RWPE1 (cell line): ENCODE measurements at regions not wholly inside any gene's neighbourhood (a gene's known extent, or its start where the extent isn't known, plus 50 kb on each side); places are given as distances from the start of the nearest gene placed in this dataset.

Experiments
- CTCF ChIA-PET: fragments of 350-600 bp; sonication (Branson Sonifier 250); formaldehyde crosslinking; extraction: SDS; loops from one replicate; lab custom pipeline; 2021; lab: Yijun Ruan, JAX
- POLR2A ChIA-PET: fragments of 400-600 bp; formaldehyde crosslinking; extraction: SDS; loops from one replicate; lab custom pipeline; 2020; ENCODE audit warnings: antibody characterized with exemption; ENCODE audit not compliant: low non-redundant PET; lab: Yijun Ruan, JAX
- DNase-seq: peaks from one replicate; pipeline ENCODE4 v3.0.0; 2012; ENCODE audit warnings: low spot score
- H3K27ac ChIP-seq: fragments of 450-650 bp; 2 replicates; pipeline ENCODE4 v1.5.1; 2017
- CTCF ChIP-seq: fragments of 450-650 bp; conservative IDR thresholded peaks from 2 replicates; pipeline ENCODE4 v1.5.1; 2017; ENCODE audit warnings: low read depth, mild to moderate bottlenecking

DNA sequence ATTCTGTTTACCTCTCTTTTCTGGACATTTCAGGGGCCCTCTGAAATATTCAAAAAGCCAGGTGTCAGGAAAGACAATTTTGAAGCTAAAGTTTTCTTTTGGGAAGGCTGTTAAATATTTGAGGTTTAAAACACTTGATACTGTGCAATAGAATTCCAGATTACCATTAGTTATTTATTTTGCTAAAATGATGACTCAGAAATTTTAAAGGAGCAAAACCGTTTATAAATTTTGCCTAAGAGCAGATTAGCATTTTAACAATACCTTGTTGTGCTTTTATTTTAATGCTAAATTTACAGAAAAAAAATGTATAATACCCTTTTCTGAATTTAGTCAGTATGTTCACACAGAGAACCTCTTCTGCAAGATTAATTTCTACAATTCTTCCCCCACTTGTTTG, 1159.9 kb downstream of the DSC3 start:
- DNase-seq: no peak
- ChIA-PET POLR2A (no interaction called here), CTCF (no interaction called here)
- H3K27ac ChIP-seq: no peak overlapping the region
- TF ChIP-seq CTCF: no peak

DNA sequence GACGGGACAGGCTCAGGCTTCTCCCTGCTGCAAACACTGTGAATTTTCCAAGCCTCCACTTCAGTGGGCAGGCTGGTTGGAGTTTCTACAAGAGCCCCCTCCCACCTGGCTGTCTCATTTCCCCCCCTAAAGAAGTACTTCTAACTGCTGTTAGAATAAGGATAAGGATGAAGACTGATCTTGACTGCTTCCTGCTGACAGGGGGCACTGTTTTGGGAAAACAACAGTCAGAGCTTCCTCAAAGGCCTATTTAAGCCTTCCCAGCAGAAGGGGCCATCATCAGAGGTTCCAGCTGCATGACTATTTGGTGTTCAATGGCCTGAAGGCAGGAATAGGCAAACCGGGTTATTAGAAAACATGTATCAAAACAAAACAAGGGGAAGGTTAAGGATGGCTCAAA, 1162.8 kb downstream of the DSC3 start:
- ChIA-PET CTCF (no interaction called here), POLR2A (no interaction called here)

GRCh38 chr18:29874519-29875098, 1167.9 kb downstream of the DSC3 start:
- H3K27ac ChIP-seq: no peak overlapping the region
- peak; percentile 56 for TF ChIP-seq CTCF
- peak; percentile 4 for DNase-seq
- CTCF ChIA-PET: interaction anchor here (0.6 to 2.0 kb wide), 6 partner anchors 16 to 1089 kb away, joined by 3 to 11 read pairs (median 4); no protein-coding TSS in a partner anchor
- POLR2A ChIA-PET: no interaction called here

More for the DNA sequence above, 1162.8 kb downstream of the DSC3 start:
- no peak for DNase-seq
- no peak overlapping the region for H3K27ac ChIP-seq
- TF ChIP-seq CTCF: no peak

- DNase-seq: no peak
- ChIA-PET CTCF (no interaction called here), POLR2A (no interaction called here)
- no peak for TF ChIP-seq CTCF
- no peak overlapping the region for H3K27ac ChIP-seq
These were observed 1169.3 kb downstream of the DSC3 start for GRCh38 chr18:29873211-29873610.

DNA sequence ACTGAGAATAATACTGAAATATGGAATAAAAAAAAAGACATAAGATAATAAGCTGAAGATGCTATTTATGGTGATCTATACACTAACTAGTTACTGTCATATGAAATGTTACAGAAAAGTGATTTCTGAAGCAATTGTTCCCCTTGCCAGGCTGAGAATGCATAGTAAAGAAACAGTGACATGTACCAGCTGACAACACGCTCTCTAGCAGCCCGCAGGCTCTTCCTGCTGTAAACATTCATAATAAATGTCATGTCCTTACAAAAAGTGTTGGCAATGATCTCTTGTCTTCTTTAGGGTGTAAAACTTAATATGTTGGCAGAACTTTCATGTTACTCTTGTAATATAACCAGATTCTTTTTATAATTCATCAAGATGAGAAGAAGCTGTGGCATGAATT, 1171.3 kb downstream of the DSC3 start:
- H3K27ac ChIP-seq: no peak overlapping the region
- CTCF ChIA-PET: interaction anchor here (0.6 kb wide), 1 partner anchor 1019 kb away, joined by 6 read pairs; no protein-coding TSS in a partner anchor
- no peak for DNase-seq
- TF ChIP-seq CTCF: no peak
- POLR2A ChIA-PET: no interaction called here

GRCh38 chr18:29862824-29863223, 1179.7 kb downstream of the DSC3 start:
- ChIA-PET CTCF (no interaction called here), POLR2A (no interaction called here)
- no peak for DNase-seq
- no peak for TF ChIP-seq CTCF
- no peak overlapping the region for H3K27ac ChIP-seq
